RWPE2 (cell line): ENCODE measurements at regions not wholly inside any gene's neighbourhood (a gene's known extent, or its start where the extent isn't known, plus 50 kb on each side); places are given as distances from the start of the nearest gene placed in this dataset.

ENCODE experiments used
- ATAC-seq: fragments of 200-7000 bp; cut with Tn5 transposase; 3 replicates; pipeline ENCODE4 v1.9.1; 2021; ENCODE audit warnings: low read depth
- DNase-seq: peaks from one replicate; pipeline ENCODE4 v3.0.0-alpha.2; 2020; ENCODE audit warnings: low spot score
- H3K27ac ChIP-seq: fragments of 450-650 bp; 2 replicates; pipeline ENCODE4 v1.5.1; 2017; ENCODE audit warnings: mild to moderate bottlenecking; ENCODE audit not compliant: poor library complexity, severe bottlenecking
- H3K27me3 ChIP-seq: fragments of 250-450 bp; sonication (Bioruptor Pico); 2 replicates; pipeline ENCODE4 v1.5.1; 2021; ENCODE audit warnings: mild to moderate bottlenecking, moderate library complexity; ENCODE audit not compliant: insufficient read depth, poor library complexity, severe bottlenecking
- H3K36me3 ChIP-seq: fragments of 250-450 bp; sonication (Bioruptor Pico); 2 replicates; pipeline ENCODE4 v1.5.1; 2020; ENCODE audit warnings: low read depth, mild to moderate bottlenecking, moderate library complexity
- H3K4me1 ChIP-seq: fragments of 250-450 bp; sonication (Bioruptor Pico); 2 replicates; pipeline ENCODE4 v1.5.1; 2021; ENCODE audit warnings: mild to moderate bottlenecking, moderate library complexity; ENCODE audit not compliant: insufficient read depth, poor library complexity, severe bottlenecking
- H3K4me3 ChIP-seq: fragments of 250-450 bp; sonication (Bioruptor Pico); 2 replicates; pipeline ENCODE4 v1.5.1; 2021; ENCODE audit warnings: mild to moderate bottlenecking, moderate library complexity; ENCODE audit not compliant: severe bottlenecking
- H3K9me3 ChIP-seq: fragments of 250-450 bp; sonication (Bioruptor Pico); 2 replicates; pipeline ENCODE4 v1.5.1; 2021; ENCODE audit warnings: mild to moderate bottlenecking, moderate library complexity; ENCODE audit not compliant: severe bottlenecking
- TF ChIP-seq, protein P1 (sequence below): fragments of 450-650 bp; IDR thresholded peaks from one replicate; pipeline ENCODE4 v1.5.1; 2017; ENCODE audit warnings: mild to moderate bottlenecking, moderate library complexity; ENCODE audit not compliant: poor library complexity, severe bottlenecking

DNA sequence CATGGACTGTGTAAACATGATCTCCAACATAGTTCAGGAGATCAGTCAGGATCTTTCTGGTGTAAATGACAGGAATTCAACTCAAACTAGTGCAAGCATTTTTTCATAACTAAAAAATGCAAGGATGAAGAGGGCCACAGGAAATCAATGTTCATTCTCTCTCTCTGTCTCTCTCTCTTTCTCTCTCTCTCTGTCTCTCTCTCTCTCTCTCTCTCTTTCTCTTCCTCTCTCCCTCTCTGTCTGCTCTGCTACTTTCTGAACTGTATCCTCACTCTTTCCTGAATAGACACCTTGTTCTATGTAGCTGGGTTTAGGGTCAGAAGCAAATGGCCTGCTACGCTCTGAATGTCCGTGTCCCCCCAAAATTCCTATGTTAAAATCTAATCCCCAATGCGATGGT lies 240.9 kb upstream of the UBE2E2 start:
- no peaks in the 10 kb centered on the region for H3K9me3 ChIP-seq
- no peaks in the 10 kb centered on the region for H3K4me1 ChIP-seq
- H3K27me3 ChIP-seq = peaks cover 8% of the 10 kb centered on the region
- no peak overlapping the region for H3K27ac ChIP-seq
- H3K36me3 ChIP-seq = no peaks in the 10 kb centered on the region
- TF ChIP-seq, protein P1, sequence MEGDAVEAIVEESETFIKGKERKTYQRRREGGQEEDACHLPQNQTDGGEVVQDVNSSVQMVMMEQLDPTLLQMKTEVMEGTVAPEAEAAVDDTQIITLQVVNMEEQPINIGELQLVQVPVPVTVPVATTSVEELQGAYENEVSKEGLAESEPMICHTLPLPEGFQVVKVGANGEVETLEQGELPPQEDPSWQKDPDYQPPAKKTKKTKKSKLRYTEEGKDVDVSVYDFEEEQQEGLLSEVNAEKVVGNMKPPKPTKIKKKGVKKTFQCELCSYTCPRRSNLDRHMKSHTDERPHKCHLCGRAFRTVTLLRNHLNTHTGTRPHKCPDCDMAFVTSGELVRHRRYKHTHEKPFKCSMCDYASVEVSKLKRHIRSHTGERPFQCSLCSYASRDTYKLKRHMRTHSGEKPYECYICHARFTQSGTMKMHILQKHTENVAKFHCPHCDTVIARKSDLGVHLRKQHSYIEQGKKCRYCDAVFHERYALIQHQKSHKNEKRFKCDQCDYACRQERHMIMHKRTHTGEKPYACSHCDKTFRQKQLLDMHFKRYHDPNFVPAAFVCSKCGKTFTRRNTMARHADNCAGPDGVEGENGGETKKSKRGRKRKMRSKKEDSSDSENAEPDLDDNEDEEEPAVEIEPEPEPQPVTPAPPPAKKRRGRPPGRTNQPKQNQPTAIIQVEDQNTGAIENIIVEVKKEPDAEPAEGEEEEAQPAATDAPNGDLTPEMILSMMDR = no peak
- H3K4me3 ChIP-seq = no peak overlapping the region
- no peak for ATAC-seq
- no peak for DNase-seq

DNA sequence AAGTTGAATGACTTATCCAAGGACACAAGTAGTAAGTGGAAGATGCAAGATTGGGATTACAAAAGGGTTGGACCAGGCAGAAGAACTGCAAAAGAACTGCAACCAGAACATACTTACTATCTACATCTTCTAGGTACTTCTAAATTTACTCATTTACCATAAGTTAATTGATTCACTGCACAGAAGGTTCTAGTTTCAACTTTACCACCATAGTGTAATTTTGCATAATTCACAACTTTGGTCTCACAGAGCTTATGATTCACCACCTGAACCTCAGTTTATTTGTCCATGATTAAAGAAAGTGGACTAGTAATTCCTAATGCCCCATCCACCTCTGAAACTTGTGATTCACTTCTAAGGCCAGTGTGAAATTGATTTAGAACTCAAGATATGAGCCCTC lies 236.8 kb upstream of the UBE2E2 start:
- Histone ChIP-seq H3K27ac (no peak overlapping the region), H3K36me3 (no peaks in the 10 kb centered on the region), H3K4me1 (no peaks in the 10 kb centered on the region), H3K9me3 (no peaks in the 10 kb centered on the region), H3K27me3 (peaks cover under 1% of the 10 kb centered on the region), H3K4me3 (no peak overlapping the region)
- TF ChIP-seq, protein P1 = no peak
- ATAC-seq (no peak), DNase-seq (no peak)

DNA sequence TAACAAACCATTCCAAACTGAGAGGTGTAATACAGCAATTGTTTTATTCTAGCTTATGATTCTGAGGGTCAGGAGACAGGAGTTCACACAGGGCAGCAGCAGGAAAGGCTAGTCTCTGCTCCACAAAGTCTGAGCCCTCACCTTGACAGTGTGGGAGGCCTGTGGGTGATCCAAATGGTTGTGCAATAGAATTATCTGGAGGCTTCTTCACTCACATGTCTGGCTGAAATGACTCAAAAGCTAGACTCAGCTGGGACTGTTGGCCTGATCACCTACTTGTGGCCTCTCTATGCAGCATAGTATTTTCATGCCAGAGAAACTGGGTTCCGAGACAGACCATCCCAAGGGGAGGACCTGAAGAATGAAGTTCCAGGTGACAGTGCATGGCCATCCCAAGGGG lies 233.9 kb upstream of the UBE2E2 start:
- no peaks in the 10 kb centered on the region for H3K9me3 ChIP-seq
- no peaks in the 10 kb centered on the region for H3K36me3 ChIP-seq
- no peak overlapping the region for H3K4me3 ChIP-seq
- DNase-seq (no peak), ATAC-seq (no peak)
- no peaks in the 10 kb centered on the region for H3K4me1 ChIP-seq
- no peaks in the 10 kb centered on the region for H3K27me3 ChIP-seq
- no peak overlapping the region for H3K27ac ChIP-seq
- TF ChIP-seq, protein P1 = no peak

DNA sequence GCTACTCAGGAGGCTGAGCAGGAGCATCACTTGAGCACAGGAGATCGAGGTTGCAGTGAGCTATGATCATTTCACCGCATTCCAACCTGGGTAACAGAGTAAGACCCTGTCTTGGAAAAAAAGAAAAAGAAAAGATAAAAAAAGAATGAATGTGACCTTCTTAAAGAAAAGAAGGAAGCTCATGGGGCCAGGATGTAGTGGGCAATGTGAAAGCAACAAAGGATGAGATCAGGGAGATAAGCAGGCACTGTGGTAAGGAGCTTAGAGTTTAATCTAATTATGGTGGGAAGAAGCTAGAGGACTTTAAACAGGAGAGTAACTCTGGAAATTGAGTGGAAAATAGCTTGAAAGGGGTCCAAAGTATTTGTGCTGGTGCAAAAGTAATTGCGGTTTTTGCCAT lies 231.6 kb upstream of the UBE2E2 start:
- Histone ChIP-seq H3K36me3 (no peaks in the 10 kb centered on the region), H3K27ac (no peak overlapping the region), H3K9me3 (no peaks in the 10 kb centered on the region), H3K4me1 (no peaks in the 10 kb centered on the region), H3K27me3 (no peaks in the 10 kb centered on the region), H3K4me3 (no peak overlapping the region)
- DNase-seq (no peak), ATAC-seq (no peak)
- TF ChIP-seq, protein P1 = no peak

DNA sequence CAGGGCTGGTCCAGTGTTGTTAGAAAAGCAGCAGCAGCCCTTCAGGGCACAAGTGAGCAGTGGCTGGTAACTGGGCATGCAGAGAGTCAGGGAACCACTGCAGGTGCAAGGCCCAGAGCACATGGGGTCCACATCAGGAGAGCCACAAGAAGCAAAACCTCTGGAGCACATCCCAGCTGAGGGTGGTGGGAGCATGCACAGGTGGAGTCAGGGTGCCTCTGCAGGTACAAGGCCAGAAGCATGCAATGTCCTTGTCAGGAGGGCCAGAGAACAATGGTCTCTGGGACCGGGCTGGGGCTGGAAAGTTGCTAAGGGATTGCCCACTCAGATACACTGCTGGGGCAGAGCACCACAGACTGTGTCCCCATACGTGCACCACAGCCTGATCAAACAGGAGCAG lies 226.1 kb upstream of the UBE2E2 start:
- H3K9me3 ChIP-seq = no peaks in the 10 kb centered on the region
- H3K27ac ChIP-seq = no peak overlapping the region
- no peak overlapping the region for H3K4me3 ChIP-seq
- no peaks in the 10 kb centered on the region for H3K27me3 ChIP-seq
- DNase-seq = no peak
- no peaks in the 10 kb centered on the region for H3K36me3 ChIP-seq
- no peak for ATAC-seq
- TF ChIP-seq, protein P1 = no peak
- H3K4me1 ChIP-seq = no peaks in the 10 kb centered on the region
